ENCODE measurements at regions not wholly inside any gene's neighbourhood (a gene's known extent, or its start where the extent isn't known, plus 50 kb on each side); places are given as distances from the start of the nearest gene placed in this dataset.

DNA sequence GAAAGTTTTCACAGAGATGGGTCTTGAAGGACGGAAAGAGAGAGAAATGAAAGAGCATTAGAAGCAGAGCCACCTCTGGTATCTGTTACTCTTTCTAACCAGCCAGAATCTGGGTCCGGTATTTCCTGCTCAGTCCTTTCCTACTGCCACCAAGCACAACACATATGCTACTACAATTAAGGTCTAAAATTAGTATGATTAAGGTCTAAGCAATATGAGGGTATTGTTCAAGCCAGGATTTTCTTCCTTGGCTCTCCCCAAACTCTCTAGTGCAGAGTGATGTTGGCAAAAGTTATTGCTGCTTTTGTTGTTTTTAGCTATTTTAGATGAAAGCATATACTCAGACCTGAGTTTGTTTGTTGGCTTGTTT, 59.2 kb upstream of the EED start:
- H3K4me3 ChIP-seq (ENCODE audit: low read depth, low read length), result no peak overlapping the region
- TF ChIP-seq, protein P1, sequence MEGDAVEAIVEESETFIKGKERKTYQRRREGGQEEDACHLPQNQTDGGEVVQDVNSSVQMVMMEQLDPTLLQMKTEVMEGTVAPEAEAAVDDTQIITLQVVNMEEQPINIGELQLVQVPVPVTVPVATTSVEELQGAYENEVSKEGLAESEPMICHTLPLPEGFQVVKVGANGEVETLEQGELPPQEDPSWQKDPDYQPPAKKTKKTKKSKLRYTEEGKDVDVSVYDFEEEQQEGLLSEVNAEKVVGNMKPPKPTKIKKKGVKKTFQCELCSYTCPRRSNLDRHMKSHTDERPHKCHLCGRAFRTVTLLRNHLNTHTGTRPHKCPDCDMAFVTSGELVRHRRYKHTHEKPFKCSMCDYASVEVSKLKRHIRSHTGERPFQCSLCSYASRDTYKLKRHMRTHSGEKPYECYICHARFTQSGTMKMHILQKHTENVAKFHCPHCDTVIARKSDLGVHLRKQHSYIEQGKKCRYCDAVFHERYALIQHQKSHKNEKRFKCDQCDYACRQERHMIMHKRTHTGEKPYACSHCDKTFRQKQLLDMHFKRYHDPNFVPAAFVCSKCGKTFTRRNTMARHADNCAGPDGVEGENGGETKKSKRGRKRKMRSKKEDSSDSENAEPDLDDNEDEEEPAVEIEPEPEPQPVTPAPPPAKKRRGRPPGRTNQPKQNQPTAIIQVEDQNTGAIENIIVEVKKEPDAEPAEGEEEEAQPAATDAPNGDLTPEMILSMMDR (IDR thresholded peaks at IDR 0.05; ENCODE audit: low read depth, low read length), result no peak
- no peak for TF ChIP-seq POLR2A (IDR thresholded peaks at IDR 0.05; ENCODE audit: extremely low read depth, insufficient read length)
- no peak for TF ChIP-seq MYC (IDR thresholded peaks at IDR 0.05; ENCODE audit: low read depth, low read length)
- TF ChIP-seq, protein P2, sequence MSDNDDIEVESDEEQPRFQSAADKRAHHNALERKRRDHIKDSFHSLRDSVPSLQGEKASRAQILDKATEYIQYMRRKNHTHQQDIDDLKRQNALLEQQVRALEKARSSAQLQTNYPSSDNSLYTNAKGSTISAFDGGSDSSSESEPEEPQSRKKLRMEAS (IDR thresholded peaks at IDR 0.05; ENCODE audit: low read depth, low read length), result no peak
- DNase-seq (ENCODE audit: low read depth), result no peak

DNA sequence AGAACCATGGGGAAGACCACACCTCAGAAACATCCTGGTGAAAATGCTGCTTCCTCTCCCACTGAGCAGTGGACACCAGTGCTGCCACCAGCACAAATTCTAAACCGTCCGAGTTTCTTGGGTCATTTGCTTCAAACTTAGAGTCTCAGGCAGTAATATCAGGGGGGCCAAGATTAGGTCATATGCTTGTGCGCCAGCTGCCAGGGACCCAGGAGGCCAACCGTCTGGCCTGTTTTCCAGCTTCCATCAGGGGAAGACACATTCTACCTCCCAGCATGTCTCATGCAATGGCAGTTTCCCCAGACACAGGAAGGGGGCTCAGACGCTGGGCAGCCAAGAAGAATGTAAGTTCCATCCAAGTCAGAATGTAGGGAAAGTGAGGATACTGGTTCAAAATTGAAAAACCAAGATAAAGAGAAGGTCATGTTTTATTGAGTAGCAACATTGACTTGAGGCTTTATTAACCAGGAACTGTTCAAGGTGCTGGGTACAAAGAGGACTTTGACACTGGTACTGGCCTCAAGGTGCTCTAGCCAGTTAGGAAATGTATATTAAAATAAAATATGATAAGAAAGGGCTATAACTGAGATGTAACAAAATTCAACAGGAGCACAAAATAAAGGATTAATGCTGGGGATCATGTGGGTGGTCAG, 59.7 kb upstream of the EED start:
- no peak overlapping the region for H3K4me3 ChIP-seq (ENCODE audit: low read depth, low read length)
- no peak for DNase-seq (ENCODE audit: low read depth)
- TF ChIP-seq, protein P2 (IDR thresholded peaks at IDR 0.05; ENCODE audit: low read depth, low read length), result no peak
- TF ChIP-seq MYC (IDR thresholded peaks at IDR 0.05; ENCODE audit: low read depth, low read length) (no peak), POLR2A (IDR thresholded peaks at IDR 0.05; ENCODE audit: extremely low read depth, insufficient read length) (no peak)
- TF ChIP-seq, protein P1 (IDR thresholded peaks at IDR 0.05; ENCODE audit: low read depth, low read length), result no peak

DNA sequence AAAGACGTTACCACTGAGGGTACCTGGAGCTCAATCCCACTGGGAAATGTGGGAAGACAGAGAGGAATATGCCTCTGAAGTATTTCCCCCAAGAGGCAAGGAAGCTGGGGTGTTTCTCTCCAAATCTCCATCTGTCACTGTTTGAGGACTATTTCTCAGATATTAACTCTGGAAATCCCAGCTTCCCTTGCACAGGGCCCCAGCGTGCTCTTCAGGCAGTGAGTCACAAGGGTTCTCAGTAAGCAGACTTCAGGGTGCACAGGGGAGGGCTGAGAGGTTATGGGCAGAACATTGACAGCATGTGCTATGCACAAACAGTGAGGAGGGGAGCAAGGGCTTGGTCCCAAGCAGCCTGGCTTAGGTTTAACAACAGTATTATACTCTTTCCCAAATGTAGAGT, 60.9 kb upstream of the EED start:
- no peak overlapping the region for H3K4me3 ChIP-seq (ENCODE audit: low read depth, low read length)
- DNase-seq (ENCODE audit: low read depth), result peak; percentile 42
- TF ChIP-seq, protein P1 (IDR thresholded peaks at IDR 0.05; ENCODE audit: low read depth, low read length), result no peak
- TF ChIP-seq, protein P2 (IDR thresholded peaks at IDR 0.05; ENCODE audit: low read depth, low read length), result peak; percentile 27; the same call in 1 of the 2 replicates

DNA sequence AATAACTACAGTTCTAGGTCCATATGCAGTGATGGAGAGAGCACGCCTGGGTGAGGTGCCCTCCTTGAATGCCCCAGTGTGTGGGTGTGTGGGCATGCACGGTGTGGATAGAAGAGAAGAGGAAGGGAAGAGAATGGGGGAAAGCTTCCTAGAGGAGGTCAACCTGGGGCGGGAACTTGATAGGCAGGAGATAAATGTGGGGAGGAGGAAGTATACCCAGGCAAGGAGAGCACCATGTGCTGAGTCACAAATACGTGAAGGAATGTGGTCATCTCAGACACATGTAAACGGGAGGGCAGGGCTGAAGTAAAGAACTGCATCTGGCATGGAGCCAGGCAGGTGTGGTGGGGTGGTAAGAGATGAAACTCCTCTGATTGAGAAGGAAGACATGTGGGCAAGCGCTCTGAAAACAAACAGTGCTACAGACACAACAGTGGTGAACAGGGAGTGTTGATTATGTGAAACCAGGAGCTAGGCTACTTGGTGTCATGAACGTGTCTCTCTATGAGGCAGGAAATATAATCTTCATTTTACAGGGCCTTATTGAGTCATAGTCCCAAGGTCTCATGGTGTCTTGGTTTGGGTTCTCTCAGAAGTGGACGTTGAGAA, 61.5 kb upstream of the EED start:
- TF ChIP-seq, protein P2 (IDR thresholded peaks at IDR 0.05; ENCODE audit: low read depth, low read length), result peak; percentile 89
- TF ChIP-seq MYC (IDR thresholded peaks at IDR 0.05; ENCODE audit: low read depth, low read length), result peak; percentile 69
- TF ChIP-seq, protein P1 (IDR thresholded peaks at IDR 0.05; ENCODE audit: low read depth, low read length), result no peak
- peak; percentile 74 for DNase-seq (ENCODE audit: low read depth)
- H3K4me3 ChIP-seq (ENCODE audit: low read depth, low read length), result no peak overlapping the region

DNA sequence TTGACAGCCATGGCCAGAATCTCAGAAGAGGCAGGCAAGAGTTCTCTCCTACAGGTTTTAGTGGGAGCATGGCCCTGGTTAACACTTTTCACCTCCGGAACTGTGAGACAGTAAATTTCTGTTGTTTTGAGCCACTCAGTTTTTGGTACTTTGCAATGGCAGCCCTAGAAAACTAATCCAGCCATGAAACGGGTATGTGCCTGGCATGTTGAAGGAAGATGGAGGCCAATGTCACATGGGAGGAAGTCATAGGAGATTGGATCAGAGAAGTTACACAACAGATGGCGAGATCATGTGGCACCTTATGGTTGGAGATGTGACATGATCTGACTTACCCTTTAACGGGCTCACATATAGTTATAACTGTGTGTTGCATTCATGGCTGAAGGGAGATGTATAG, 63.2 kb upstream of the EED start:
- peak; percentile 35 for DNase-seq (ENCODE audit: low read depth)
- H3K4me3 ChIP-seq (ENCODE audit: low read depth, low read length), result no peak overlapping the region
- TF ChIP-seq, protein P1 (IDR thresholded peaks at IDR 0.05; ENCODE audit: low read depth, low read length), result no peak
- TF ChIP-seq POLR2A (IDR thresholded peaks at IDR 0.05; ENCODE audit: extremely low read depth, insufficient read length) (no peak), MYC (IDR thresholded peaks at IDR 0.05; ENCODE audit: low read depth, low read length) (no peak)
- TF ChIP-seq, protein P2 (IDR thresholded peaks at IDR 0.05; ENCODE audit: low read depth, low read length), result no peak

All from NB4 (cell line).